ENCODE measurements at regions not wholly inside any gene's neighbourhood (a gene's known extent, or its start where the extent isn't known, plus 50 kb on each side); places are given as distances from the start of the nearest gene placed in this dataset.

DNA sequence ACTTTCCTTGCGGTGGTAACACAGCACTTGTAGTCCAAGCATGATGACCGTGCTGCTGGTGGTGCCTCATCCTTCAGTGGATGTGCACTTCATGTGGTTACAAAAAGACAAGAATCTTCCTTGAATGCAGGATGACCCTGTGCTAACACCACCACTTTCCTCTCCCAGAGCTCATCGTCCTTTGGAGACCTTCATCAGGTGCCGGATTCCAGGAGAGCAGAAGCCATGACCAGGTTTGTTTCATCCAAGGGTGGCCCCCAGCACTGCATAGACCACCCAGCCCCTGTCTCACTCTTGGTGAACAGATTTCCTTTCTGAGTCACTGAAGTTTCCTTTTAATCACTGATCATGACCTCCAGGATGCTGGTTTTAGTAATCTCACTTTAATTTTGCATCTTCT lies 101.2 kb upstream of the SYNDIG1 start:
- no peak for TF ChIP-seq RAD21 (conservative IDR thresholded peaks at IDR 0.05 in 1 of 2, IDR thresholded peaks at IDR 0.05 in 1 of 2)
- TF ChIP-seq, protein P1, sequence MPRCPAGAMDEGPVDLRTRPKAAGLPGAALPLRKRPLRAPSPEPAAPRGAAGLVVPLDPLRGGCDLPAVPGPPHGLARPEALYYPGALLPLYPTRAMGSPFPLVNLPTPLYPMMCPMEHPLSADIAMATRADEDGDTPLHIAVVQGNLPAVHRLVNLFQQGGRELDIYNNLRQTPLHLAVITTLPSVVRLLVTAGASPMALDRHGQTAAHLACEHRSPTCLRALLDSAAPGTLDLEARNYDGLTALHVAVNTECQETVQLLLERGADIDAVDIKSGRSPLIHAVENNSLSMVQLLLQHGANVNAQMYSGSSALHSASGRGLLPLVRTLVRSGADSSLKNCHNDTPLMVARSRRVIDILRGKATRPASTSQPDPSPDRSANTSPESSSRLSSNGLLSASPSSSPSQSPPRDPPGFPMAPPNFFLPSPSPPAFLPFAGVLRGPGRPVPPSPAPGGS (IDR thresholded peaks at IDR 0.05), result no peak
- no peak for TF ChIP-seq NFE2L2 (conservative IDR thresholded peaks at IDR 0.05; ENCODE audit: low read length)
- no peak for TF ChIP-seq ESRRA (IDR thresholded peaks at IDR 0.05; ENCODE audit: borderline replicate concordance, low read length)
- no peak for TF ChIP-seq RARB (CRISPR knock-in tag; IDR thresholded peaks at IDR 0.05)
- TF ChIP-seq CBX2 (IDR thresholded peaks at IDR 0.05; ENCODE audit: borderline replicate concordance, low read depth), result no peak
- TF ChIP-seq POLR2A (IDR thresholded peaks at IDR 0.05; ENCODE audit: low read length), result no peak
- no peak for TF ChIP-seq TP53 (CRISPR knock-in tag; IDR thresholded peaks at IDR 0.05)
- TF ChIP-seq FOSL2 (IDR thresholded peaks at IDR 0.05), result no peak
- no peak for TF ChIP-seq FOSL2 (CRISPR knock-in tag; IDR thresholded peaks at IDR 0.05)
- TF ChIP-seq FOXS1 (CRISPR knock-in tag; IDR thresholded peaks at IDR 0.05), result no peak
- TF ChIP-seq USF2 (IDR thresholded peaks at IDR 0.05), result no peak
- TF ChIP-seq CTCF (IDR thresholded peaks at IDR 0.05), result no peak
- no peak for TF ChIP-seq HOXA7 (CRISPR knock-in tag; IDR thresholded peaks at IDR 0.05)
- POLR2A ChIA-PET, result no interaction called here
- H3K9me3 ChIP-seq, result no peaks in the 10 kb centered on the region
- ATAC-seq (no peak), FAIRE-seq (no peak), DNase-seq (ENCODE audit: low read depth in 1 of 2, low spot score in 1 of 2) (no peak)
- no peak overlapping the region for H3K4me3 ChIP-seq
- WGBS (ENCODE audit: missing lambda C conversion rate), result 63% methylated on average over 4 of the region's 4 CpGs
- H3K4me2 ChIP-seq, result no peak overlapping the region
- no peaks in the 10 kb centered on the region for H3K4me1 ChIP-seq
- CTCF ChIA-PET, result interaction anchor here (1.6 kb wide), 1 partner anchor 208 kb away, joined by 4 read pairs; no protein-coding TSS in a partner anchor
- no peak overlapping the region for H3K27ac ChIP-seq

DNA sequence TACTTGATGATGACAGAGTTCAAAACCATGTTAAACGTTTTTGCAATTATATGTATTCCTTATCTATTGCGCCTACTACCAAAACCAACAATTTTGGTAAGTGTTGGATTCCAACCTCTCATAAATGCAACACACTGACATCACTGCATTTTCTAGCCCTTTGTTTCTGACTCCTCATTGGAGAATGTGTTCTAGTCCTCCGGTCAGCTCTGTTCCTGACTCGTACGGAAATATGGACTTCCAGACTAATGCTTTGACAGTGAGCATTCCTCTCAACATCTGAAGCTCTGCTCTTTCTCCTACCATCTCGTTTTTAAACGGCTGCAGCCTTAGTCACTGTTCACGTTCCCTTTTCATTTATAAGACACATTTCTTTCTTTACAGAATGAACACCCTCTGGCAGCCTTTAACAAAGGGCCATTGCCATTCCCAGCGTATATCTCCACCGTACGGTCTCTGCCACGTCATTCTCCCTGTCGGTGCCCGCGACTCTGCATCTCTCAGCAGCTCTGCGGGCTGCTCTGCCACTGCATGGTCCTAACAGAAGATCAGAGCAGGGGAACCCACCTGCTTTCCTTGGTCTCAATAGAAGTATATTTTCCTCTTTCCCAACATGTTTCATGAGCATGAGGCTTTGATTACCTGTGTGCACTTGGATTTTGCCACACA lies 103.0 kb upstream of the SYNDIG1 start:
- 63% methylated on average over 16 of the region's 16 CpGs for WGBS (ENCODE audit: missing lambda C conversion rate)
- CTCF ChIA-PET, result interaction anchor here (0.7 to 1.0 kb wide), 2 partner anchors 17 to 20 kb away, joined by 3 to 4 read pairs; no protein-coding TSS in a partner anchor
- no peak overlapping the region for H3K4me3 ChIP-seq
- POLR2A ChIA-PET, result no interaction called here
- peaks cover 10% of the 10 kb centered on the region; the same call in 2 of the 3 replicates for H3K9me3 ChIP-seq
- FAIRE-seq (no peak), ATAC-seq (no peak), DNase-seq (ENCODE audit: low read depth in 1 of 2, low spot score in 1 of 2) (no peak)
- no peak overlapping the region for H3K27ac ChIP-seq
- TF ChIP-seq CHD2 (IDR thresholded peaks at IDR 0.05; ENCODE audit: low read length, partially characterized antibody) (no peak), ZFP36 (IDR thresholded peaks at IDR 0.05; ENCODE audit: borderline replicate concordance, partially characterized antibody) (no peak), CBX8 (IDR thresholded peaks at IDR 0.05) (no peak), BHLHE40 (IDR thresholded peaks at IDR 0.05; ENCODE audit: low read depth, low read length) (no peak), ATOH8 (CRISPR knock-in tag; IDR thresholded peaks at IDR 0.05; ENCODE audit: low read depth) (no peak), ZNF302 (CRISPR knock-in tag; IDR thresholded peaks at IDR 0.05) (no peak), TP53 (CRISPR knock-in tag; IDR thresholded peaks at IDR 0.05) (no peak), RAD21 (conservative IDR thresholded peaks at IDR 0.05 in 1 of 2, IDR thresholded peaks at IDR 0.05 in 1 of 2) (no peak), EHMT2 (IDR thresholded peaks at IDR 0.05; ENCODE audit: low read depth) (no peak), RCOR1 (IDR thresholded peaks at IDR 0.05; ENCODE audit: low read depth, low read length) (no peak), CHD4 (IDR thresholded peaks at IDR 0.05; ENCODE audit: borderline replicate concordance) (no peak), EHF (CRISPR knock-in tag; IDR thresholded peaks at IDR 0.05) (no peak), MYC (IDR thresholded peaks at IDR 0.05; ENCODE audit: borderline replicate concordance, low read length) (no peak), CTCF (IDR thresholded peaks at IDR 0.05) (no peak)
- TF ChIP-seq, protein P1 (IDR thresholded peaks at IDR 0.05), result no peak
- no peaks in the 10 kb centered on the region for H3K4me1 ChIP-seq
- no peak overlapping the region for H3K4me2 ChIP-seq

All from A549 (cell line).